Epithelial cell of prostate (primary cell): ENCODE measurements at regions not wholly inside any gene's neighbourhood (a gene's known extent, or its start where the extent isn't known, plus 50 kb on each side); places are given as distances from the start of the nearest gene placed in this dataset.

ENCODE experiments used
- DNase-seq: peaks from one replicate; pipeline ENCODE4 v3.0.0-alpha.2; 2011; ENCODE audit warnings: low read depth, low spot score
- H3K27ac ChIP-seq: fragments of 450-650 bp; 2 replicates; pipeline ENCODE4 v1.5.1; 2017; ENCODE audit warnings: mild to moderate bottlenecking

DNA sequence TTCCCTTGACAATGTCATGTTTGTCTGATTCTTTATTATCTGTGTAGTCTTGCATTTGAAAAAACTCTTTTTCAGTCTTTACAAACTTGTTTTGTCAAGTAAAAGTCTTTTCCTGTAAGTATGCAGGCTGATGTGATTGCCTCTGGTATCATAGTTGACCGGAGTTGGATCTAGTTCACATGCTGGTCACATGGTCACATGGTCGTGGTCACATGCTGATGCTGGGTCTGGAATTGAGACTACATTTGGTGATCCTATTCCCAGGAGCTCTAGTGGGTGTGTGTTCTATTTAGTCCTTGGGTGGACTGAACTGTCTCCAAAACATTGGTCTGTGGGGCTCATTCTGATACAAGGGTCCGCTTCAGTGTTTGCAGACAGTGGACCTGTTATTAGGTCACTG is 1798.8 kb upstream of the PRR20A start:
- no peak for DNase-seq
- no peak overlapping the region for H3K27ac ChIP-seq

DNA sequence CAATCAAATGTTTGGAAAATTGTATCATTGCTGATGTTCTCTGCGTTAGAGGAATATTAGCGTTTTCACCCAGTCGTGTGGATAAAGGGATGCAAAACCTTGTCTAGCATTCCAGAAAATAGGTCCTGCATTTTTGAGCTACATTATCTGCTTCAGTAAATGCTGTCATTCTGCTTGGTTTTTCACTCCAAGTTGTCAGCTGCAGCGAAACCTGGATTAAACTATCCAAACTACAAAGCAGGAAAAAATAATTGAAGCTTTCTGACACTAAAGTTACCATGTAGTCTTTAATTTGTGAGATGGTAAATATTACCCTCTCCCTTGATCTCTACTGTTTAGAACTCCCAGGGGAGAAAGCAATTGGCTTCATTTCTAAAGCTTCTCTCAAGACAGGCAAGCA is 1795.5 kb upstream of the PRR20A start:
- no peak for DNase-seq
- no peak overlapping the region for H3K27ac ChIP-seq

GRCh38 chr13:55347528-55347927 is 1793.2 kb upstream of the PRR20A start:
- DNase-seq = no peak
- no peak overlapping the region for H3K27ac ChIP-seq

DNA sequence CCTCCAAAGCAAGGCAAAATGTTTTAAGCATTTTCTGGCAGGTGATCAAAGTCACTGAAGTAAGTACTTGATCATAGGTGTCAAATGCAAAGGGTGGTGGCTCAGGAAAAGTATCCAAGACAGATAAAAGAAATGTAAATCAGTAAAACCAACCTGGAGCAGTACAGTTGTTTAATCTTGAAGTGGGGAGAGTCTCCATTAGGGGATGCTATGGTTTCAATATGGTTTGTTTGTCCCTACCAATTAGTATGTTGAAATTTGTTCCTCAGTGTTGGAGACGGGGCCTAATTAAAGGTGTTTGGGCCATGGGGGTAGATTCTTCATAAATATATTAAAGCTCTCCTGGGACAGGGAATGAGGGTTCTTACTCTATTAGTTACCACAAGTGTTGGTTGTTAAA is 1781.7 kb upstream of the PRR20A start:
- H3K27ac ChIP-seq = no peak overlapping the region
- no peak for DNase-seq

GRCh38 chr13:55361141-55361540 is 1779.6 kb upstream of the PRR20A start:
- DNase-seq = no peak

DNA sequence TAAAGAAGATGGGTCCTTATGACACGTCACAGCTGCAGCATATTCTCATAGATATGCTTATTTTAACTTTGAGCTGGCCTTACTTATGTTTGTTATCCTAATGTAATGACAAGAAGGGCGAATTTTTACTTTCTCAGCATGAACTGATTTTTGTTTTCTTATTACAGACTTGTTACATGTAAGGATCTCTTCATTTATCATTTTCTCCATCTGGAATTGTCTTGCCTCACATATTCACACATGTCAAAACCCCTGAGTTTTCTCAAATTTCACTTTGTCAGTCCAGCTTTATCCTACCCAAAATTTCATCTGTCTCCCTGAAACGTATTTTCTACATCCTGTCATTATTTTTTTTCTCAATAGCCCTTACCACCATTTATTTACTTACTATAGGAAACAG is 1774.0 kb upstream of the PRR20A start:
- no peak overlapping the region for H3K27ac ChIP-seq
- DNase-seq = no peak

More at GRCh38 chr13:55361141-55361540, 1779.6 kb upstream of the PRR20A start:
- H3K27ac ChIP-seq = no peak overlapping the region

DNA sequence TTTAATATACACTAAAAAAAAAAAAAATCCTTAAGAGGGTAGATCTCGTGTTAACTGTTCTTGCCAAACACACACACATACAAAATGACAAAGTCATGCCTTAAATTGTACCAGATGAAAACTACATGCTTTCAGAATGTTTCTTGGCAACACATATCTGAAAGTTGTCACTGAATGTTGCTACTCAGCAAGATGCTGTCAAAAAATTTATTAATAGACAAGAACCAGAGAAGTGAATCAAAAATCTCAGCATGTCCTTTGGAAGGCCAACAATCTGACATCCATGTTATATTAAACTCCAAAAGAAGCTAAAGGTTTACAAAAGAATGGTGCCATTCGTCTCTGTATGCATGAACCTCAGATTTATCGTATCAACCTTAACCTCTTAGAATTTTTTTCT is 1746.2 kb upstream of the PRR20A start:
- no peak overlapping the region for H3K27ac ChIP-seq
- DNase-seq = no peak

GRCh38 chr13:55402870-55403269 is 1737.8 kb upstream of the PRR20A start:
- no peak for DNase-seq

GRCh38 chr13:55403887-55404487 is 1736.7 kb upstream of the PRR20A start:
- no peak for DNase-seq
- H3K27ac ChIP-seq = no peak overlapping the region

More at GRCh38 chr13:55402870-55403269, 1737.8 kb upstream of the PRR20A start:
- H3K27ac ChIP-seq = no peak overlapping the region

- DNase-seq = no peak
- no peak overlapping the region for H3K27ac ChIP-seq
These were observed 1730.1 kb upstream of the PRR20A start for GRCh38 chr13:55410398-55411330.

- DNase-seq = no peak
- no peak overlapping the region for H3K27ac ChIP-seq
These were observed 1722.6 kb upstream of the PRR20A start for GRCh38 chr13:55418095-55418494.

DNA sequence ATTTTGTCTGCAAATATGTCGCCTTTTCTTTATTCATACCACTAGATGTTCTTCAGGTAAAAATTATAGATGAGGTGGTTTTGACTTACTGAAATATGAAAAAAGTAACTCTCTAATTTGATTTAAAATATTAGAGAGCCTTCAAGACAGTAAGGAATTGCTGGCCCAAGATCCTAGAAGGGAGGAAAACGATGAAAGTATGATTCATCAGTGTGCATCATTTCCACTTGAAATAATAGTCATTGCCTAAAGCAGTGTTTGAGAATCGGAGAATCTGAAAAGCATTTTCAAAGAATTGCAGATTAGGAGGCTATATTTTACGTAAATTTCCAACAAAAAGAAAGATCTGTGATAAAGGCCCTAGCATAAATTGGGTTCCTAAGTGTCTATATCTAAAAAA is 1707.9 kb upstream of the PRR20A start:
- no peak overlapping the region for H3K27ac ChIP-seq
- DNase-seq = no peak

GRCh38 chr13:55437162-55437561 is 1703.6 kb upstream of the PRR20A start:
- H3K27ac ChIP-seq = no peak overlapping the region
- DNase-seq = no peak

- H3K27ac ChIP-seq = no peak overlapping the region
- no peak for DNase-seq
These were observed 1701.3 kb upstream of the PRR20A start for GRCh38 chr13:55439450-55439849.

DNA sequence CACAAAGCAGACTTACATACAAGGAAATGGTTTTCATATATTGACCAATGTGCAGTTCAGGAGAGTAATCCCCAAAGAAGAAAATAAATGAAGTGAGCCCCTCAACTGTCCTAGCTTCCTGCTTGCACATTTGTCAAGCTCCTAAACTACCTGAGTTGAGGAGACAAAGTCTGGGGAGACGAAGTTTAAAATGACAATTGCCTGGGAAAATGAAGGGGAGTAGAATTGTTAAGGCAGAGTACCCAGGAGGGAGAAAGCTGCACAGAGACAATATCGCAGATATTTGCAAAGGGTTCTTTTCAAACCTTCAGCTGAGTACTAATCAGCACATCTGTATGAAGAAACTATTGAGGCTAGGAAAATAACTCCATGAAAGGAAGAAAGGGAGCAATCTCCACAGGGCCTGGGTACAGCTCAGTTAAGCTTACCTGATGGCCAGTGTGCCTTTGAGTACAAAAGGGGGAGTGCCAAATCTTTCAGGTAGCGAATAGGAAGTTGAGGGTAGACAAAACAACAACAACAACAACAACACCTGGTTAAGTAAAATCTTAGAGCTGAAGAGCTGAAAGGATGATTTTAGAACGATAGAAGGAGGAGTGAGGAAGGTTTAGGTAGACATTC is 1700.1 kb upstream of the PRR20A start:
- DNase-seq = no peak
- no peak overlapping the region for H3K27ac ChIP-seq

DNA sequence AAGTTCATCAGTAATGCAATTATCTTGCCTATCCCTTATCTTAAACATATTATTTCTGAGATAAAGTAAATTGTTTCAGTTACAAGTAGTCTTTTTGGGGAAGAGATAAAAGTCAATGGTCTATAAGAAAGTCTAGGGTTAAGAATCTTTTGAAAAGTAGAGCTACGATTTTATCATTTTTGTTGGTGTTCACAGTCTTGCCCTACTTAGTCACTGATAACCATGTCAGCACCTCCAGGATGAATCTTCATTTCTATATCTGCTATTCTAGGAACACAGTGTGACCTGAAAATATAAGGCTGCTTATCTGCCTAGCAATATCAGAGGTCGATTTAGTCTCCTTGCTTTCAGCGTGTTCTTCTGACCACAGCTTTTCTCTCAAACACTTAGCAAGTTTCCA is 1676.5 kb upstream of the PRR20A start:
- DNase-seq = no peak

DNA sequence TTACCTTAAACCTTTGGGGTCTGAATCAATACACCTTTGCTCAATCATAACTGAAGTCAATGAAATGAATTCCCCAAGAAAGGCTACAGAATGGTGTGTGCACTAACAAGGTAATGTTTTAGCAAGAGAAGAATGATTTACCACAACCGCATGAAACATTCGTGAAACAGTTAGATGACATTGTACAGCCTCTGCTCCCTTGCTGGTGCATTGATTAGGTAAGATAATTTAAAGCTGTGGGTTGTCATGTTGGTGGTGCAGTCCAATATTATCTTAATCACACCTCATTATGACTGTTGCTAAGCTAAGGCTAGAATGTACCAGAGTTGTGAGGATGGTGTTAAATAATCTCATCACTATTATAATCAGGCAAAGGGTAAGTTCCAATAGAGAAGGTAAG is 1673.2 kb upstream of the PRR20A start:
- no peak for DNase-seq
- H3K27ac ChIP-seq = no peak overlapping the region

More for the DNA sequence above, 1676.5 kb upstream of the PRR20A start:
- no peak overlapping the region for H3K27ac ChIP-seq

DNA sequence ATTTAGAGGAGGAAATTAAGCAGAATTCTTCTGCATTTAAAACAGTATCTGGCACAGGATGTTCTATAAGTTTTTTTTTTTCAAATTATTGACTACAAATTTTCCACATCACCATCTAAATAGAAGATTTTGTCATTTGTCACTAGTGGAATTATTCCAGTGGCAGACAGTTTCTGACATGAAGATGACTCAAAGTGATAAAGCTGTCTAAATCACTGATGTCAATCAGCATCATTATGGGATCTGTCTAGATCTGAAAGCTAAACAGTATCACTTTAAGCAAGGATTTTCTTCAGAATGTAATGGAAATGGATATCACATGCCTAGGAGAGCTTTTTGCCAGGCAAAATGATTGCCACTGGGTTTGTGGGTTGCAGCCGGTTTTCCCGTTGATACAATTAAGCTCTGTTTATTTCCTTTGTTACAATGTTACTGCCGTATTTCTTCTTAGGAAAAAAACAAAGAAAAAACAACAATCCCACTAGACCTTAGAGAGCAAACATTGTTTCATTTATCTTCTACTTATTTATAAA is 1657.0 kb upstream of the PRR20A start:
- H3K27ac ChIP-seq = no peak overlapping the region
- DNase-seq = no peak

- H3K27ac ChIP-seq = no peak overlapping the region
- no peak for DNase-seq
These were observed 1647.4 kb upstream of the PRR20A start for GRCh38 chr13:55493297-55493696.

DNA sequence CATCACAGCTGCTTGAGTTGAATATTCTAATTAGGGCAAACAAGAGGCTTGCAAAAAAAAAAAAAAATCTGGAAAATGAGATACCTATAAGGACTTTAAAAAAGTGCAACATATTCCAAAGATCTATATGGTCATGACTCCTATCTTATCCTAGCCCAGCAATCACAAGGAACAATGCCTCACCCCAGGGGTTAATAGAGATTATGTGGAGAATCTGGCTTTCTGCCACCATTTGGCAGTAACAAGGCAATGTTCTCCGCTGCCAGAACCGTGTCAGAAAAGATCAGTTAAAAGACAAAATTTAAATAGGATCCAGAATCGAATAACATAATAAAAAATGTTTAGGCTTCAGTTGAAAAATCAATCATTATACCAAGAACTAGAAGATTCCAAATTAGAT is 1643.2 kb upstream of the PRR20A start:
- no peak overlapping the region for H3K27ac ChIP-seq
- DNase-seq = no peak

DNA sequence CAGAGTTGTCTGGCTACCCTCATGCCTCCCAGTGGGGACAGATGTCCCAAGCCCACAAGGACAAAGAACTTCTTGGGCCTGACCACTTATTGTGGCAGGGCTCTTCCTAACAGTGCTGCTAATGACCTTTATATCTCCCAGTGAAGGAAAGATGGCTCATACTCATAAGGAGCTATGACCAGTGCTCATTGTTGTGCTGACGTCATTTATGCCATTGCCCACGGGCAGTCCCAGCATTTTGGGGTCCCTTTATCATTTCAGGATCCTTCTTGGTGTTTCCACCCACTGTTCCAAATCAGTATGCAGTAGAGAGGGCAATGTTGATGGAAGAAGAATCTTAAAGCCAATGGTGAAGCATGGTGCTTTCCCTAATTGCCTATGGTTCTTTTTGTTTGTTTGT is 1640.0 kb upstream of the PRR20A start:
- no peak overlapping the region for H3K27ac ChIP-seq
- DNase-seq = no peak
